Activated naive CD4-positive, alpha-beta T cell treated with anti-CD3 and anti-CD28 coated beads, Interleukin-2, amount 50 U/mL, for 24 hours (primary cell): ENCODE measurements at regions not wholly inside any gene's neighbourhood (a gene's known extent, or its start where the extent isn't known, plus 50 kb on each side); places are given as distances from the start of the nearest gene placed in this dataset.
"Not testable (repeated sequence)": the region's sequence is repeated elsewhere in the genome, so short reads cannot be mapped to it uniquely, and the experiment has no call there.

Experiments
- H3K27ac Mint-ChIP-seq: one replicate; pipeline ENCODE4 v1.8.0; 2021; ENCODE audit warnings: mild to moderate bottlenecking, mixed read lengths
- H3K27me3 Mint-ChIP-seq: one replicate; pipeline ENCODE4 v1.8.0; 2021; ENCODE audit warnings: mixed read lengths
- H3K36me3 Mint-ChIP-seq: one replicate; pipeline ENCODE4 v1.8.0; 2021; ENCODE audit warnings: mixed read lengths
- H3K4me1 Mint-ChIP-seq: one replicate; pipeline ENCODE4 v1.8.0; 2021; ENCODE audit warnings: mixed read lengths
- H3K4me3 Mint-ChIP-seq: one replicate; pipeline ENCODE4 v1.8.0; 2021; ENCODE audit warnings: mild to moderate bottlenecking, mixed read lengths
- H3K9me3 Mint-ChIP-seq: one replicate; pipeline ENCODE4 v1.8.0; 2021; ENCODE audit warnings: mixed read lengths

- H3K27ac Mint-ChIP-seq = no peak overlapping the region
- no peaks in the 10 kb centered on the region for H3K4me1 Mint-ChIP-seq
- no peak overlapping the region for H3K4me3 Mint-ChIP-seq
- H3K27me3 Mint-ChIP-seq = peaks cover 3% of the 10 kb centered on the region
- no peaks in the 10 kb centered on the region for H3K36me3 Mint-ChIP-seq
- peaks cover 10% of the 10 kb centered on the region for H3K9me3 Mint-ChIP-seq
Observed at GRCh38 chr2:53217250-53217649, 550.4 kb upstream of the CHAC2 start.

GRCh38 chr2:53216805-53217204 lies 550.8 kb upstream of the CHAC2 start:
- no peak overlapping the region for H3K4me3 Mint-ChIP-seq
- no peaks in the 10 kb centered on the region for H3K4me1 Mint-ChIP-seq
- H3K9me3 Mint-ChIP-seq = peaks cover 10% of the 10 kb centered on the region
- H3K27me3 Mint-ChIP-seq = peaks cover 2% of the 10 kb centered on the region
- H3K36me3 Mint-ChIP-seq = no peaks in the 10 kb centered on the region
- no peak overlapping the region for H3K27ac Mint-ChIP-seq

GRCh38 chr2:53212576-53212975 lies 555.0 kb upstream of the CHAC2 start:
- Mint-ChIP-seq H3K4me3 (no peak overlapping the region), H3K36me3 (no peaks in the 10 kb centered on the region), H3K27ac (no peak overlapping the region), H3K9me3 (peaks cover 10% of the 10 kb centered on the region), H3K4me1 (no peaks in the 10 kb centered on the region), H3K27me3 (no peaks in the 10 kb centered on the region)

GRCh38 chr2:53211201-53211774 lies 556.3 kb upstream of the CHAC2 start:
- no peaks in the 10 kb centered on the region for H3K27me3 Mint-ChIP-seq
- H3K9me3 Mint-ChIP-seq = peaks cover 10% of the 10 kb centered on the region
- no peak overlapping the region for H3K27ac Mint-ChIP-seq
- no peaks in the 10 kb centered on the region for H3K4me1 Mint-ChIP-seq
- H3K36me3 Mint-ChIP-seq = no peaks in the 10 kb centered on the region
- H3K4me3 Mint-ChIP-seq = no peak overlapping the region

- H3K36me3 Mint-ChIP-seq = no peaks in the 10 kb centered on the region
Observed at GRCh38 chr2:53210538-53210937, 557.1 kb upstream of the CHAC2 start.

GRCh38 chr2:53209679-53210458 lies 557.7 kb upstream of the CHAC2 start:
- no peaks in the 10 kb centered on the region for H3K27me3 Mint-ChIP-seq
- no peak overlapping the region for H3K27ac Mint-ChIP-seq
- H3K4me1 Mint-ChIP-seq = no peaks in the 10 kb centered on the region
- no peak overlapping the region for H3K4me3 Mint-ChIP-seq
- no peaks in the 10 kb centered on the region for H3K36me3 Mint-ChIP-seq
- H3K9me3 Mint-ChIP-seq = peaks cover 9% of the 10 kb centered on the region

More at GRCh38 chr2:53210538-53210937, 557.1 kb upstream of the CHAC2 start:
- Mint-ChIP-seq H3K9me3 (peaks cover 10% of the 10 kb centered on the region), H3K27ac (no peak overlapping the region), H3K27me3 (no peaks in the 10 kb centered on the region), H3K4me3 (no peak overlapping the region), H3K4me1 (no peaks in the 10 kb centered on the region)

- Mint-ChIP-seq H3K27me3 (no peaks in the 10 kb centered on the region), H3K27ac (no peak overlapping the region), H3K4me1 (no peaks in the 10 kb centered on the region), H3K36me3 (no peaks in the 10 kb centered on the region), H3K9me3 (peaks cover 5% of the 10 kb centered on the region), H3K4me3 (no peak overlapping the region)
Observed at GRCh38 chr2:53208815-53209214, 558.8 kb upstream of the CHAC2 start.

- not testable (repeated sequence) for H3K4me1 Mint-ChIP-seq, H3K36me3 Mint-ChIP-seq
Observed at GRCh38 chr2:53206226-53206625, 561.4 kb upstream of the CHAC2 start.

GRCh38 chr2:53202063-53202462 lies 565.5 kb upstream of the CHAC2 start:
- no peaks in the 10 kb centered on the region for H3K27me3 Mint-ChIP-seq
- H3K36me3 Mint-ChIP-seq = no peaks in the 10 kb centered on the region
- H3K4me1 Mint-ChIP-seq = no peaks in the 10 kb centered on the region
- no peak overlapping the region for H3K27ac Mint-ChIP-seq
- H3K9me3 Mint-ChIP-seq = peaks cover 12% of the 10 kb centered on the region
- no peak overlapping the region for H3K4me3 Mint-ChIP-seq

More at GRCh38 chr2:53206226-53206625, 561.4 kb upstream of the CHAC2 start:
- not testable (repeated sequence) for H3K27ac Mint-ChIP-seq, H3K4me3 Mint-ChIP-seq, H3K27me3 Mint-ChIP-seq
- H3K9me3 Mint-ChIP-seq = peaks cover 12% of the 10 kb centered on the region

GRCh38 chr2:53200072-53200471 lies 567.5 kb upstream of the CHAC2 start:
- Mint-ChIP-seq H3K4me3 (no peak overlapping the region), H3K27ac (no peak overlapping the region), H3K36me3 (no peaks in the 10 kb centered on the region), H3K4me1 (no peaks in the 10 kb centered on the region), H3K27me3 (no peaks in the 10 kb centered on the region), H3K9me3 (peaks cover 12% of the 10 kb centered on the region)

- no peaks in the 10 kb centered on the region for H3K4me1 Mint-ChIP-seq
- peaks cover 2% of the 10 kb centered on the region for H3K27me3 Mint-ChIP-seq
- H3K4me3 Mint-ChIP-seq = no peak overlapping the region
- H3K36me3 Mint-ChIP-seq = no peaks in the 10 kb centered on the region
- peaks cover 6% of the 10 kb centered on the region for H3K9me3 Mint-ChIP-seq
- H3K27ac Mint-ChIP-seq = no peak overlapping the region
Observed at GRCh38 chr2:53188851-53189510, 578.6 kb upstream of the CHAC2 start.

GRCh38 chr2:53183581-53183980 lies 584.0 kb upstream of the CHAC2 start:
- H3K4me3 Mint-ChIP-seq = no peak overlapping the region
- H3K4me1 Mint-ChIP-seq = no peaks in the 10 kb centered on the region
- no peaks in the 10 kb centered on the region for H3K36me3 Mint-ChIP-seq
- H3K27ac Mint-ChIP-seq = no peak overlapping the region
- no peaks in the 10 kb centered on the region for H3K9me3 Mint-ChIP-seq
- H3K27me3 Mint-ChIP-seq = no peaks in the 10 kb centered on the region

- Mint-ChIP-seq H3K27ac (no peak overlapping the region), H3K27me3 (no peaks in the 10 kb centered on the region), H3K36me3 (no peaks in the 10 kb centered on the region), H3K9me3 (no peaks in the 10 kb centered on the region), H3K4me3 (no peak overlapping the region), H3K4me1 (no peaks in the 10 kb centered on the region)
Observed at GRCh38 chr2:53182601-53183000, 585.0 kb upstream of the CHAC2 start.

GRCh38 chr2:53181759-53182158 lies 585.8 kb upstream of the CHAC2 start:
- Mint-ChIP-seq H3K4me3 (no peak overlapping the region), H3K27ac (no peak overlapping the region), H3K4me1 (no peaks in the 10 kb centered on the region), H3K36me3 (no peaks in the 10 kb centered on the region), H3K27me3 (no peaks in the 10 kb centered on the region), H3K9me3 (no peaks in the 10 kb centered on the region)

GRCh38 chr2:53177327-53177726 lies 590.3 kb upstream of the CHAC2 start:
- Mint-ChIP-seq H3K4me3 (no peak overlapping the region), H3K9me3 (peaks cover 5% of the 10 kb centered on the region), H3K36me3 (no peaks in the 10 kb centered on the region), H3K27ac (no peak overlapping the region), H3K4me1 (no peaks in the 10 kb centered on the region), H3K27me3 (no peaks in the 10 kb centered on the region)

- Mint-ChIP-seq H3K27me3 (no peaks in the 10 kb centered on the region), H3K9me3 (peaks cover 5% of the 10 kb centered on the region), H3K4me1 (no peaks in the 10 kb centered on the region), H3K4me3 (no peak overlapping the region), H3K36me3 (no peaks in the 10 kb centered on the region), H3K27ac (no peak overlapping the region)
Observed at GRCh38 chr2:53174539-53174938, 593.1 kb upstream of the CHAC2 start.
